IMR-90 (cell line): ENCODE measurements at regions not wholly inside any gene's neighbourhood (a gene's known extent, or its start where the extent isn't known, plus 50 kb on each side); places are given as distances from the start of the nearest gene placed in this dataset.

Source experiments
- ATAC-seq: fragments of 200-7000 bp; cut with Tn5 transposase; 2 replicates; pipeline ENCODE4 v1.9.1; 2020; ENCODE audit warnings: low read depth, mild to moderate bottlenecking, moderate library complexity
- BruUV-seq: library from RNA; stranded (reverse); fragments of 400-500 nt; replicated peaks from 2 replicates; lab custom pipeline; 2021; lab: Mats Ljungman, UMichigan
- CTCF ChIA-PET: fragments of 300-600 bp; formaldehyde crosslinking; extraction: SDS; loops from one replicate; lab custom pipeline; 2021; ENCODE audit warnings: antibody characterized with exemption; lab: Yijun Ruan, JAX
- POLR2A ChIA-PET: fragments of 300-600 bp; sonication (Branson Sonifier 250); formaldehyde crosslinking; loops from one replicate; lab custom pipeline; 2022; ENCODE audit warnings: antibody characterized with exemption; ENCODE audit not compliant: unreplicated experiment; lab: Charles Lee
- DNase-seq: peaks from one replicate; pipeline ENCODE4 v3.0.0; 2013
- H2AFZ ChIP-seq: replicated peaks from 2 replicates; pipeline ENCODE3; 2013; ENCODE audit warnings: low read length, mild to moderate bottlenecking; ENCODE audit not compliant: poor library complexity
- H2AK5ac ChIP-seq: 2 replicates; pipeline ENCODE4 v1.6.1; 2013; ENCODE audit warnings: low read depth, low read length, inconsistent platforms
- H2AK9ac ChIP-seq: replicated peaks from 2 replicates; pipeline ENCODE3; 2013; ENCODE audit warnings: mild to moderate bottlenecking, low read depth, low read length, moderate library complexity; ENCODE audit not compliant: poor library complexity
- H2BK120ac ChIP-seq: 2 replicates; pipeline ENCODE4 v1.6.1; 2013; ENCODE audit warnings: low read depth, low read length, inconsistent platforms
- H2BK15ac ChIP-seq: 3 replicates; pipeline ENCODE4 v1.6.1; 2013; ENCODE audit warnings: low read depth, low read length, inconsistent platforms
- H2BK20ac ChIP-seq: 2 replicates; pipeline ENCODE4 v1.6.1; 2013; ENCODE audit warnings: low read depth, mild to moderate bottlenecking, inconsistent platforms, low read length, moderate library complexity
- H2BK5ac ChIP-seq: 2 replicates; pipeline ENCODE4 v1.6.1; 2013; ENCODE audit warnings: mild to moderate bottlenecking, low read depth, low read length, inconsistent platforms; ENCODE audit not compliant: poor library complexity, severe bottlenecking
- H3K14ac ChIP-seq: replicated peaks from 2 replicates; pipeline ENCODE4 v1.6.1; 2013; ENCODE audit warnings: low read depth, low read length, inconsistent platforms
- H3K18ac ChIP-seq: 2 replicates; pipeline ENCODE4 v1.6.1; 2013; ENCODE audit warnings: low read depth, low read length, control low read depth
- H3K23ac ChIP-seq: 2 replicates; pipeline ENCODE4 v1.6.1; 2013; ENCODE audit warnings: low read depth, low read length, inconsistent platforms
- H3K27ac ChIP-seq: 2 replicates; pipeline ENCODE4 v1.5.1; 2013; ENCODE audit warnings: mild to moderate bottlenecking, control low read depth, low read length; ENCODE audit not compliant: insufficient read depth
- H3K27me3 ChIP-seq: 2 replicates; pipeline ENCODE4 v1.6.1; 2013; ENCODE audit warnings: low read length; ENCODE audit not compliant: control insufficient read depth, insufficient read depth
- H3K36me3 ChIP-seq: 2 replicates; pipeline ENCODE4 v1.6.1; 2013; ENCODE audit warnings: low read length, mixed read lengths; ENCODE audit not compliant: control insufficient read depth, insufficient read depth
- H3K4ac ChIP-seq: 2 replicates; pipeline ENCODE4 v1.6.1; 2013; ENCODE audit warnings: low read depth, low read length, inconsistent platforms
- H3K4me1 ChIP-seq: 2 replicates; pipeline ENCODE4 v1.6.1; 2013; ENCODE audit warnings: low read length, mixed read lengths; ENCODE audit not compliant: control insufficient read depth, insufficient read depth
- H3K4me2 ChIP-seq: 2 replicates; pipeline ENCODE4 v1.6.1; 2013; ENCODE audit warnings: low read depth, mild to moderate bottlenecking, control low read depth, low read length, moderate library complexity
- H3K4me3 ChIP-seq: 2 replicates; pipeline ENCODE4 v1.5.1; 2013; ENCODE audit warnings: low read depth, mild to moderate bottlenecking, control low read depth, low read length, moderate library complexity; ENCODE audit not compliant: insufficient read depth
- H3K56ac ChIP-seq: 2 replicates; pipeline ENCODE4 v1.6.1; 2013; ENCODE audit warnings: low read length, inconsistent platforms; ENCODE audit not compliant: insufficient read depth; ENCODE audit errors: extremely low read depth
- H3K79me1 ChIP-seq, 2 experiments: 2 replicates each; pipeline ENCODE4 v1.6.1; 2013; ENCODE audit warnings: low read length in 2 of 2, inconsistent platforms in 1 of 2, low read depth in 1 of 2
- H3K9ac ChIP-seq: 2 replicates; pipeline ENCODE4 v1.6.1; 2013; ENCODE audit warnings: low read depth, low read length, control low read depth
- H3K9me1 ChIP-seq: 2 replicates; pipeline ENCODE4 v1.6.1; 2013; ENCODE audit warnings: low read length, inconsistent platforms; ENCODE audit not compliant: insufficient read depth
- H3K9me3 ChIP-seq: 2 replicates; pipeline ENCODE4 v1.6.1; 2013; ENCODE audit warnings: low read length; ENCODE audit not compliant: control insufficient read depth, insufficient read depth
- H4K20me1 ChIP-seq: 2 replicates; pipeline ENCODE4 v1.6.1; 2013; ENCODE audit warnings: low read length, inconsistent platforms; ENCODE audit not compliant: insufficient read depth
- H4K5ac ChIP-seq: 2 replicates; pipeline ENCODE4 v1.6.1; 2013; ENCODE audit warnings: mild to moderate bottlenecking, low read depth, low read length, control low read depth
- H4K8ac ChIP-seq, 2 experiments: 2 replicates each; pipeline ENCODE4 v1.6.1; 2013; ENCODE audit warnings: low read depth in 2 of 2, low read length in 2 of 2, control low read depth in 1 of 2, inconsistent platforms in 1 of 2
- H4K91ac ChIP-seq: 2 replicates; pipeline ENCODE4 v1.6.1; 2013; ENCODE audit warnings: low read depth, low read length, inconsistent platforms; ENCODE audit not compliant: insufficient read depth
- BHLHE40 ChIP-seq: fragments of 150-350 bp; IDR thresholded peaks from 2 replicates; pipeline ENCODE4 v1.6.1; 2016; ENCODE audit warnings: mild to moderate bottlenecking, low read depth, low read length
- CHD1 ChIP-seq: IDR thresholded peaks from 2 replicates; pipeline ENCODE4 v1.6.1; 2012; ENCODE audit warnings: low read depth, low read length, improper control_type of control experiment
- FOS ChIP-seq: fragments of 150-350 bp; IDR thresholded peaks from 2 replicates; pipeline ENCODE4 v1.6.1; 2016; ENCODE audit warnings: low read depth, low read length
- MAFK ChIP-seq: IDR thresholded peaks from 2 replicates; pipeline ENCODE4 v1.6.1; 2012; ENCODE audit warnings: low read depth, low read length, improper control_type of control experiment
- NFE2L2 ChIP-seq: fragments of 150-350 bp; IDR thresholded peaks from 2 replicates; pipeline ENCODE4 v1.6.1; 2016; ENCODE audit warnings: low read depth, mild to moderate bottlenecking, low read length
- POLR2A ChIP-seq: IDR thresholded peaks from 2 replicates; pipeline ENCODE4 v1.6.1; 2012; ENCODE audit warnings: mild to moderate bottlenecking, low read depth, low read length
- RAD21 ChIP-seq: IDR thresholded peaks from 2 replicates; pipeline ENCODE4 v1.6.1; 2012; ENCODE audit warnings: low read length, improper control_type of control experiment
- RCOR1 ChIP-seq: IDR thresholded peaks from 2 replicates; pipeline ENCODE4 v1.6.1; 2012; ENCODE audit warnings: mild to moderate bottlenecking, low read length, improper control_type of control experiment; ENCODE audit not compliant: insufficient replicate concordance
- SMC3 ChIP-seq: fragments of 150-350 bp; IDR thresholded peaks from 2 replicates; pipeline ENCODE4 v1.6.1; 2016; ENCODE audit warnings: low read depth, mild to moderate bottlenecking, antibody characterized with exemption, low read length, moderate library complexity
- WGBS, 2 experiments: methylation state at CpG; one replicate each; pipeline versions ENCODE4 v1.1.5 to v1.1.7; 2013; ENCODE audit warnings: missing lambda C conversion rate in 2 of 2; ENCODE audit not compliant: insufficient read length in 1 of 2; ENCODE audit errors: extremely low coverage in 2 of 2; 5-methylcytosine and 5-hydroxymethylcytosine counted together
- dilution Hi-C: fragments of 300-500 bp; cut with HindIII; formaldehyde crosslinking; loops from one replicate; pipeline ENCODE4 v1.14.3; 2018; ENCODE audit warnings: low sequenced_read_pairs; ENCODE audit not compliant: unreplicated experiment
- in situ Hi-C: fragments of 300-500 bp; cut with MboI; formaldehyde crosslinking; loops from 3 replicates; pipeline ENCODE4 v1.14.3; 2019; ENCODE audit warnings: low sequenced_read_pairs, inconsistent platforms, mixed read lengths
- intact Hi-C: fragments of 100-400 bp; cut with micrococcal nuclease; formaldehyde crosslinking; loops from 2 replicates; pipeline ENCODE4 v1.10.0; 2022
- TF ChIP-seq, protein P1 (sequence below): fragments of 150-350 bp; IDR thresholded peaks from 2 replicates; pipeline ENCODE4 v1.6.1; 2017; ENCODE audit warnings: mild to moderate bottlenecking, antibody characterized with exemption, low read length, low read depth

- Histone ChIP-seq H3K9me3 (no peaks in the 10 kb centered on the region), H3K4me3 (no peak overlapping the region), H3K27me3 (no peaks in the 10 kb centered on the region), H3K9me1 (no peaks in the 10 kb centered on the region), H3K27ac (no peak overlapping the region), H3K4ac (no peak overlapping the region), H3K4me2 (no peak overlapping the region), H3K18ac (peak overlapping the region; percentile 20; the same call in 1 of the 2 replicates), H3K36me3 (no peaks in the 10 kb centered on the region), H2BK20ac (no peak overlapping the region), H3K23ac (no peak overlapping the region), H3K56ac (no peak overlapping the region), H4K5ac (peak overlapping the region; percentile 1; the same call in 1 of the 2 replicates), H3K4me1 (peaks cover 3% of the 10 kb centered on the region; the same call in 1 of the 2 replicates), H2BK120ac (no peak overlapping the region), H2AFZ (no peak overlapping the region), H4K8ac (0 out of 4 replicates have a peak overlapping the region, but pooled peaks of 1 of the 2 experiments have one; percentile 12), H3K79me1 (no peaks in the 10 kb centered on the region), H3K14ac (no peak overlapping the region), H4K91ac (no peak overlapping the region; the same call in 1 of the 2 replicates), H2BK15ac (no peak overlapping the region), H3K9ac (no peak overlapping the region), H2AK5ac (no peak overlapping the region), H2AK9ac (no peak overlapping the region), H4K20me1 (no peaks in the 10 kb centered on the region), H2BK5ac (no peak overlapping the region)
- ATAC-seq (peak; percentile 43), DNase-seq (no peak)
- ChIA-PET CTCF (interaction anchor here (0.6 to 1.5 kb wide), 6 partner anchors 8 to 1506 kb away, joined by 3 to 5 read pairs (median 3); no protein-coding TSS in a partner anchor), POLR2A (no interaction called here)
- BruUV-seq: no TSS peak
- intact Hi-C loops: loop anchor here (1.0 to 10.0 kb wide), 3 partner anchors 134 to 402 kb away; no protein-coding TSS in a partner anchor
- TF ChIP-seq SMC3 (no peak), RCOR1 (no peak), FOS (no peak), NFE2L2 (no peak), BHLHE40 (no peak), CHD1 (no peak), POLR2A (no peak), MAFK (no peak), RAD21 (no peak)
- TF ChIP-seq, protein P1, sequence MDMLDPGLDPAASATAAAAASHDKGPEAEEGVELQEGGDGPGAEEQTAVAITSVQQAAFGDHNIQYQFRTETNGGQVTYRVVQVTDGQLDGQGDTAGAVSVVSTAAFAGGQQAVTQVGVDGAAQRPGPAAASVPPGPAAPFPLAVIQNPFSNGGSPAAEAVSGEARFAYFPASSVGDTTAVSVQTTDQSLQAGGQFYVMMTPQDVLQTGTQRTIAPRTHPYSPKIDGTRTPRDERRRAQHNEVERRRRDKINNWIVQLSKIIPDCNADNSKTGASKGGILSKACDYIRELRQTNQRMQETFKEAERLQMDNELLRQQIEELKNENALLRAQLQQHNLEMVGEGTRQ: no peak
- no CpG with 5 or more reads among the region's 2 CpGs for WGBS, 2 experiments
- in situ Hi-C loops: no loop called here
- dilution Hi-C loops: no loop called here
These were observed 397.1 kb downstream of the DMAC1 start for GRCh38 chr9:7402334-7403027.
